ENCODE measurements at regions not wholly inside any gene's neighbourhood (a gene's known extent, or its start where the extent isn't known, plus 50 kb on each side); places are given as distances from the start of the nearest gene placed in this dataset.
"Not testable (repeated sequence)": the region's sequence is repeated elsewhere in the genome, so short reads cannot be mapped to it uniquely, and the experiment has no call there.

DNA sequence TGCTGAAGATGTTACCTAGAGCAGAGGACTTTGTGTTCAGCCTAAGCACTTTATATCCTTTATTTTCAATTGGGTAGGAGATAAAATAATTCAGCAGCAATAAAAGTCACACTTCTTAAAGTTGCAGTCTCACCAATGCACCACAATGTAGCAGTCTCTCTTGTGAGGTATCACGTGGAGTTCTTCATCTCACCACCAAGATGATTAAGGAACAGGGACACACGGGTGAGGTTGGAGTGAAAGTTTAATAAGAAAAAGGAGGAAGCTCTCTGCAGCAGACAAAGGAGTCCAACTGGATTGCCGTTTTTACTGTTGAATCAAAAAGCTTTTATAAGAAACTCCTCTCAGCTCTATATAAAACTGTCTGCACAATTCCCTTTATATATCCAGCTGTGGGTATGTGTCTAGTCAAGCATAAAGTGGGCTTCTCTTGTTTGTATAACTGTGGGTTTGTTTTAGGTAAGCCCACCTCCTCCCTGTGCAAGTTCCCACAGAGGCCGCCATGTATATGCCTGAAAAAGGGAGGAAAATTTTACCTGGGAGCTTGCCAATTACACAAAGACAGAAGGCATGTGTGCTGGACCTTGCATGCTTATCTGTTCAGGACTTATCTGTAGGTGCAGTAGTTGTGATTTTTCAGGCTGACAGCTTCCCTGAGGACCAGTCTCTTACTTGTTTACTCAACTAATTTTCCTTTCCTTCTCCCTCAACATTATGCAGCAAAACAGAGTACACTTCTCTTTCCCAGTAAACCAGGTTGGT, 1497.2 kb upstream of the TPTE start:
- not testable (repeated sequence) for H3K27me3 ChIP-seq, H3K36me3 ChIP-seq

GRCh38 chr21:9026729-9027416, 1494.5 kb upstream of the TPTE start:
- H3K4me3 ChIP-seq, H3K36me3 ChIP-seq, H3K27ac ChIP-seq, H3K27me3 ChIP-seq, H3K4me1 ChIP-seq: not testable (repeated sequence)
- DNase-seq (ENCODE audit: low spot score in 2 of 2): peak in 1 of 2 donors; percentile 2
- 17 to 37% methylated on average over 1 to 2 of the region's 2 CpGs for WGBS, 2 donors
- H3K9me3 ChIP-seq: peaks cover 0 to 15% (median 0%) of the 10 kb centered on the region in 4 donors

More for the DNA sequence above, 1497.2 kb upstream of the TPTE start:
- not testable (repeated sequence) for H3K4me3 ChIP-seq, H3K27ac ChIP-seq, H3K9me3 ChIP-seq, H3K4me1 ChIP-seq
- DNase-seq (ENCODE audit: low spot score in 2 of 2): peak in 1 of 2 donors; percentile 4
- 35 to 41% methylated on average over 4 of the region's 4 CpGs for WGBS, 2 donors

DNA sequence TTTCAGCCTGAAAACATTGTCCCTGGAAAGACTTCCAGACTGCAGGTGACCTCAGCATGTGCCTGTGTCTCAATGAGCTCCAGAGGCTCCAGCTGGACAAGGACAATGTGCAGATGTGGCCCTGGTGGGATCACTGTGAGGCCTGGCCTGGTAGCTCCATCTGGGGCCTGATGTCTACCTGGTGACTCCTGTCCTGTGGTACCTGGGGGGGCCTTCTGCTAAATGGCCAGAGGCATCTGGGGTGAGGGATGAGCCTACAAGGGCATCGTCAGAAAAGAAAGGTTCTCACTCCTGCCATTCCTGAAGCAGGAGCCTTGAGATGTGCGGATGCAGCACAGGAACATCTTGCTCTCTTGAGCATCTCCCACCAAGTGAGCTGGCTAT, 1494.0 kb upstream of the TPTE start:
- H3K27ac ChIP-seq, H3K4me1 ChIP-seq, H3K27me3 ChIP-seq, H3K36me3 ChIP-seq, H3K4me3 ChIP-seq: not testable (repeated sequence)
- DNase-seq (ENCODE audit: low spot score in 2 of 2): peak in 1 of 2 donors; percentile 3
- 81% methylated on average over 1 to 2 of the region's 2 CpGs for WGBS, 2 donors
- H3K9me3 ChIP-seq: peaks cover 0 to 15% (median 0%) of the 10 kb centered on the region in 4 donors

DNA sequence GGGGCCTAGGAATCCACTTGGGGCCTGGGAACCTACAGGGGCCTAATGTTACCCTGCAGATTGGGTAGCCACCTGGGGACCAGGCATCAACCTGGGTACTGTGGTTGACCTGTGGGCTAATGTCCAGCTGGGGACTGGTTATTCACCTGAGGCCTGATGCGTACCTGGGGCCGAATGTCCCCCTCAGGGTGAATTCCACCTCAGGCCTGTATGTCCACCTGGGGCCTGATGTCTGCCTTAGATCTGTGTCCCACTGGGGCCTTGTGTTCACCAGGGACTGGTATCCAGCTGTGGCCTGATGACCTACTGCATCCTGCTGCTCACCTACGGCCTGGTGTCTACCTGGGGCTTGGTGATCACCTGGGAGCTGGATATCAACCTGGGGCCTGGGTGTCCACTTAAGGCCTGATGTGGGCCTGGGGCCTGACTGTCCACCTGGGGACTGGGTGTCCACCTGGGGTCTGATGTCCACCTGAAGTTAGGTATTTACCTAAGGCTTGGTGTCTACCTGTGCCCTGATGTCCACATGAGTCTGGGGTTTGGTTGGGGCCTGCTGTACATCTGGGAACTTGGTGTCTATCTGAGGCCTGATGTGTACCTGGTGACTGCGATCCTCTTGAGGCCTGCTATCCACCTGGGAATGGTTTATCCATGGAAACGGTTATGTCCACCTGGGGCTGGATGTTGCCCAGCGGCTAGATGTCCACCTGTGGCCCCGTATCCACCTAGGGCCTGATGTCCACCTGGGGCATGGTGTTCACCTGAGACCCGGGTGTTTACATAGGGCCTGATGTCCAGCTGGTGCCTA, 1492.6 kb upstream of the TPTE start:
- H3K27me3 ChIP-seq, H3K27ac ChIP-seq, H3K4me1 ChIP-seq, H3K4me3 ChIP-seq, H3K36me3 ChIP-seq: not testable (repeated sequence)
- WGBS, 2 donors: 72 to 77% methylated on average over 8 of the region's 8 CpGs
- peaks cover 0 to 20% (median 0%) of the 10 kb centered on the region in 4 donors for H3K9me3 ChIP-seq
- DNase-seq (ENCODE audit: low spot score in 2 of 2): peak in 1 of 2 donors; percentile 4

GRCh38 chr21:9030141-9030665, 1491.2 kb upstream of the TPTE start:
- not testable (repeated sequence) for H3K36me3 ChIP-seq, H3K4me3 ChIP-seq, H3K4me1 ChIP-seq, H3K27ac ChIP-seq, H3K27me3 ChIP-seq
- WGBS, 2 donors: 82 to 100% methylated on average over 1 to 2 of the region's 2 CpGs
- DNase-seq (ENCODE audit: low spot score in 2 of 2): peak in 1 of 2 donors; percentile 4
- H3K9me3 ChIP-seq: peaks cover 0 to 29% (median 0%) of the 10 kb centered on the region in 4 donors

DNA sequence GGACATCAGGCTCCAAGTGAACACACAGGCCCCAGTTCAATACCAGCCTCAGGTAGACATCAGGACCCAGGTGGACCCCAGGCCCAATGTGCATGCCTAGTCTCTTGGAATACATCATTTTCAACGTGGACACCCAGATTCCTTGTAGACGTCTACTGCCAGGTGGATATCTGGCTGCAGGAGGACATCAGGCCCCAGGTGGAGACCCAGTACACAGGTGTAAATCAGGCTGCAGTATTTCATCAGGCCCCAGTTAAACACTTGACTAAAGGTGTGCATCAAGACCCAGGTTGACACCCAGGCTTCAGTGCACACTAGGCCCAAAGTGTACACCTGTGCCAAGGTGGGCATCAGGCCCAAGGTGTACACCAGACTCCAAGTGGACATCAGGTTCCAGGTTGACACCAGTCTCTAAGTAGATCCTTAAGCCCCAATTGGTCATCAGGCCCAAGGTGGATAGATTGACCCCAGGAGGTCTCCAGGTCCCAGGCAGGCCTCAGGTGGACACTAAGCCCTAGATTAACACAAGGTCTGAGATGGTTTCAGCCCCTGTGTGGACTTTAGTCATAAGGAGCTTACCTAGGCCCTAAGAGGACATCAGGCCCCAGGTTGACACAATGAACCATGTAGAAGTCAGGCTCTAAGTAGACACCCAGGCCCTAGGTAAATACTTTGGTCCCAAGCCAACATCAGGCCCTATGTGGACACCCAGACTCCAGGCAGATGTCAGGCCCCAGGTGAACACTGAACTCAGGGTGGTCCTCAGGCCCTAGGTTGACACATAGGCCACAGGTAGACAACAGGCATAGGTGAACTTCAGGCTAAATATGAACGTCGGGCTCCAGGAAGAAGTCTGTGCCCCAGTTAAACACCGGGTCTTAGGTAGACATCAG, 1489.7 kb upstream of the TPTE start:
- H3K36me3 ChIP-seq, H3K4me3 ChIP-seq, H3K4me1 ChIP-seq, H3K27ac ChIP-seq, H3K27me3 ChIP-seq: not testable (repeated sequence)
- whole genome bisulfite sequencing, 2 donors: 70 to 76% methylated on average over 5 of the region's 5 CpGs
- DNase-seq (ENCODE audit: low spot score in 2 of 2): peak in 1 of 2 donors; percentile 4
- peaks cover 0 to 34% (median 0%) of the 10 kb centered on the region in 4 donors for H3K9me3 ChIP-seq

GRCh38 chr21:9032547-9032946, 1488.8 kb upstream of the TPTE start:
- H3K4me3 ChIP-seq; H3K27ac ChIP-seq; H3K4me1 ChIP-seq; H3K27me3 ChIP-seq; DNase-seq (ENCODE audit: low spot score in 2 of 2); H3K36me3 ChIP-seq: not testable (repeated sequence)
- H3K9me3 ChIP-seq: peaks cover 0 to 42% (median 0%) of the 10 kb centered on the region in 4 donors
- WGBS, 2 donors: no CpG with 5 or more reads among the region's 2 CpGs

GRCh38 chr21:9033295-9033694, 1488.1 kb upstream of the TPTE start:
- peaks cover 0 to 46% (median 0%) of the 10 kb centered on the region in 4 donors for H3K9me3 ChIP-seq
- peak in 1 of 2 donors; percentile 4 for DNase-seq (ENCODE audit: low spot score in 2 of 2)
- not testable (repeated sequence) for H3K27me3 ChIP-seq, H3K4me1 ChIP-seq, H3K4me3 ChIP-seq, H3K27ac ChIP-seq, H3K36me3 ChIP-seq
- 64 to 73% methylated on average over 7 of the region's 8 CpGs for WGBS, 2 donors

DNA sequence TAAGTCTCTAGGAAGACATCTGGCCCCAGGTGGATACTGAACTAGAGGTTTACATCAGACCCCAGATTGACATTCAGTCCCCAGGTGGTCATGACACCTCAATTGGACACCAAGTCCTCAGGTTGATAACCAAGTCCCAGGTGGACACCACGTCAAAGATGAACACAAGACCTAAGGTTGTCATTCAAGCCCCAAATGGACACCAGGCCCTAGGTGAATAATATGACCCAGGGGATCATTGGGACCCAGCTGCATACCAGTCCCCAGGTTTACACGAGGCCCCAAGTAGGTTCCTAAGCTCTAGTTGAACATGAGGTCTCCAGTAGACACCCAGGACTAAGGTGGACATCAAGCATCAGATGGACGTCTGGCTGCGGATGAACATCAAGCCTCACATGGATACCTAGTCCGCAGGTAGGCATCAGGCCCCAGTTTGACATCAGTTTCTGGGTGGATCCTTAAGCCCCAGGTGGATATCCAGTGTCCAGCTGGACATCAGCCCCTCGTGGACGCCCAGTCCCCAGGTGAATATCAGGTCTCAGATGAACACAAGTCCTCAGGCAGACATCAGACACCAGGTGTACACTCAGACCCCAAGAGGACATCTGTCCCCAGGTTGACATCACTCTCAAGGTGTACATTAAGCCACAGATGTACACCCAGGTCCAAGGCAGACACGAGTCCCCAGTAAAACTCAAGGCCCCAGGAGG, 1486.7 kb upstream of the TPTE start:
- not testable (repeated sequence) for H3K27me3 ChIP-seq, H3K4me3 ChIP-seq, H3K27ac ChIP-seq, H3K36me3 ChIP-seq, H3K4me1 ChIP-seq
- WGBS, 2 donors: 37 to 73% methylated on average over 2 to 4 of the region's 8 CpGs
- DNase-seq (ENCODE audit: low spot score in 2 of 2): peak in 1 of 2 donors; percentile 4
- H3K9me3 ChIP-seq: peaks cover 0 to 46% (median 0%) of the 10 kb centered on the region in 4 donors

DNA sequence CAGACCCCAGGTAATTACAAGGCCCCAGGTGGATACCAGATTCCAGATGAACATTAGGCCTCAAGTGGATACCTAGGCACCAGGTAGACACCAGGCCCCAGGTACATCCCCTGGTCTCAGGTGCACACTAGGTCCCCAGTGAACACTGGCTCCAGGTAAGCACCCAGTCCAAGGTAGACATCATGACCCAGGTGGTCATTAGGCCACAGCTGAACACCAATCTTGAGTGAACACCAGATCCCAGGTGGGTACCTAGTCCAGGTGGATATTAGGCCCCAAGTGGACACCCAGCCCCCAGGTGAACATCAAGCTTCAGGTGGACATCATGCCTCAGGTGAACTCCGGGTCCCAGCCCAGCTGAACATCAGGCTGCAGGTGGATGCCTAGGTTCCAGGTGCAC, 1486.2 kb upstream of the TPTE start:
- not testable (repeated sequence) for H3K27ac ChIP-seq, H3K27me3 ChIP-seq, H3K4me1 ChIP-seq, H3K36me3 ChIP-seq, H3K4me3 ChIP-seq
- H3K9me3 ChIP-seq: peaks cover 0 to 52% (median 0%) of the 10 kb centered on the region in 4 donors
- DNase-seq (ENCODE audit: low spot score in 2 of 2): peak in 1 of 2 donors; percentile 4
- 100% methylated on average over 1 of the region's 1 CpG; no CpG with 5 or more reads in 1 of the 2 donors for WGBS, 2 donors

GRCh38 chr21:9035970-9036369, 1485.4 kb upstream of the TPTE start:
- not testable (repeated sequence) for H3K4me3 ChIP-seq, H3K27ac ChIP-seq, H3K36me3 ChIP-seq, H3K27me3 ChIP-seq, H3K4me1 ChIP-seq
- peak in 1 of 2 donors; percentile 3 for DNase-seq (ENCODE audit: low spot score in 2 of 2)
- WGBS, 2 donors: 67% methylated on average over 1 of the region's 2 CpGs; no CpG with 5 or more reads in 1 of the 2 donors
- peaks cover 0 to 59% (median 0%) of the 10 kb centered on the region in 4 donors for H3K9me3 ChIP-seq
